PFSK-1 (cell line): ENCODE measurements at regions not wholly inside any gene's neighbourhood (a gene's known extent, or its start where the extent isn't known, plus 50 kb on each side); places are given as distances from the start of the nearest gene placed in this dataset.

Experiments used
- SIN3A ChIP-seq: IDR thresholded peaks from 2 replicates; pipeline ENCODE4 v1.6.1; 2012; ENCODE audit warnings: mild to moderate bottlenecking, low read length, moderate library complexity, borderline replicate concordance; ENCODE audit not compliant: insufficient read depth
- TF ChIP-seq, protein P1 (sequence below), 2 experiments: IDR thresholded peaks; 2 replicates each; pipeline versions ENCODE4 v1.6.1 to v1.8.0; 2011 to 2012; ENCODE audit warnings: low read depth in 2 of 2, low read length in 2 of 2, control low read depth in 1 of 2, inconsistent platforms in 1 of 2, mild to moderate bottlenecking in 1 of 2, moderate library complexity in 1 of 2; ENCODE audit not compliant: insufficient read depth in 1 of 2

DNA sequence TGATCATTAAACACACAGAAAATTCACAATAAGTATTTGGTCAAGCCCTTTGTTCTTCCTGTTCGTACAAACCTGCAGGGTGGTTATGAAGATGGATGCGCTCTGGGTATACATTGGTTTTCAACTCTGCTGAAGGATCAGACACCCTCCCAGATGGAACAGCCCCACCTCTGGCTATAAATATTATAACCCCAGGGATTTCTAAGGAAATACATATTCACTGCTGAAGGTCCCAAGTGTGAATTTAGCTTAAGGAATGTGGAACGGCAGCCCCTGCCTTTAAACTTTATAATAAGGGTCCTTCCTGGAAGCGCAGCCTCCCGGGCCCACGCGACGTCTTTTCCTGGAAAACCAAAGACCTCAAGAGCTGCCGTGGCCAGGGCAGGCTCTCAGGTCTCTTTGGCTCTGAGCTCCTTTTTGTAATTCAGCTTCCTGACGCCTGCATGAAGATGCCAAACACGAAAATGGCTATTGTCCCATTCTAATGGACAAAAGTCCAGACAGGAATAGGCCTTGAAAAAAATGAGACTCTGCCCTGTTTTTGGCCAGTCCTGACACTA lies 172.4 kb upstream of the SSTR4 start:
- TF ChIP-seq, protein P1, sequence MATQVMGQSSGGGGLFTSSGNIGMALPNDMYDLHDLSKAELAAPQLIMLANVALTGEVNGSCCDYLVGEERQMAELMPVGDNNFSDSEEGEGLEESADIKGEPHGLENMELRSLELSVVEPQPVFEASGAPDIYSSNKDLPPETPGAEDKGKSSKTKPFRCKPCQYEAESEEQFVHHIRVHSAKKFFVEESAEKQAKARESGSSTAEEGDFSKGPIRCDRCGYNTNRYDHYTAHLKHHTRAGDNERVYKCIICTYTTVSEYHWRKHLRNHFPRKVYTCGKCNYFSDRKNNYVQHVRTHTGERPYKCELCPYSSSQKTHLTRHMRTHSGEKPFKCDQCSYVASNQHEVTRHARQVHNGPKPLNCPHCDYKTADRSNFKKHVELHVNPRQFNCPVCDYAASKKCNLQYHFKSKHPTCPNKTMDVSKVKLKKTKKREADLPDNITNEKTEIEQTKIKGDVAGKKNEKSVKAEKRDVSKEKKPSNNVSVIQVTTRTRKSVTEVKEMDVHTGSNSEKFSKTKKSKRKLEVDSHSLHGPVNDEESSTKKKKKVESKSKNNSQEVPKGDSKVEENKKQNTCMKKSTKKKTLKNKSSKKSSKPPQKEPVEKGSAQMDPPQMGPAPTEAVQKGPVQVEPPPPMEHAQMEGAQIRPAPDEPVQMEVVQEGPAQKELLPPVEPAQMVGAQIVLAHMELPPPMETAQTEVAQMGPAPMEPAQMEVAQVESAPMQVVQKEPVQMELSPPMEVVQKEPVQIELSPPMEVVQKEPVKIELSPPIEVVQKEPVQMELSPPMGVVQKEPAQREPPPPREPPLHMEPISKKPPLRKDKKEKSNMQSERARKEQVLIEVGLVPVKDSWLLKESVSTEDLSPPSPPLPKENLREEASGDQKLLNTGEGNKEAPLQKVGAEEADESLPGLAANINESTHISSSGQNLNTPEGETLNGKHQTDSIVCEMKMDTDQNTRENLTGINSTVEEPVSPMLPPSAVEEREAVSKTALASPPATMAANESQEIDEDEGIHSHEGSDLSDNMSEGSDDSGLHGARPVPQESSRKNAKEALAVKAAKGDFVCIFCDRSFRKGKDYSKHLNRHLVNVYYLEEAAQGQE (IDR thresholded peaks at IDR 0.05; ENCODE audit: insufficient read depth in 1 of 2, low read depth in 2 of 2, low read length in 2 of 2), result no peak
- TF ChIP-seq SIN3A, result no peak
